Skeletal muscle satellite cell (primary cell): ENCODE measurements at regions not wholly inside any gene's neighbourhood (a gene's known extent, or its start where the extent isn't known, plus 50 kb on each side); places are given as distances from the start of the nearest gene placed in this dataset.
"Not testable (repeated sequence)": the region's sequence is repeated elsewhere in the genome, so short reads cannot be mapped to it uniquely, and the experiment has no call there.

Source experiments
- H3K27me3 ChIP-seq: 2 replicates; pipeline ENCODE4 v1.7.0; 2013; ENCODE audit warnings: low read length; ENCODE audit not compliant: control insufficient read depth, insufficient read depth
- H3K36me3 ChIP-seq: 2 replicates; pipeline ENCODE4 v1.7.0; 2013; ENCODE audit warnings: mild to moderate bottlenecking, control low read depth, low read length; ENCODE audit not compliant: insufficient read depth
- H3K4me1 ChIP-seq: 2 replicates; pipeline ENCODE4 v1.7.0; 2013; ENCODE audit warnings: low read length; ENCODE audit not compliant: control insufficient read depth, insufficient read depth
- H3K4me2 ChIP-seq: 2 replicates; pipeline ENCODE4 v1.7.0; 2013; ENCODE audit warnings: mild to moderate bottlenecking, low read length
- H3K4me3 ChIP-seq: 2 replicates; pipeline ENCODE4 v1.7.0; 2013; ENCODE audit warnings: low read length
- H3K9ac ChIP-seq: 2 replicates; pipeline ENCODE4 v1.7.0; 2013; ENCODE audit warnings: mild to moderate bottlenecking, low read depth, low read length, moderate library complexity
- H3K9me3 ChIP-seq: replicated peaks from 2 replicates; pipeline ENCODE4 v1.7.0; 2013; ENCODE audit warnings: mild to moderate bottlenecking, control low read depth, low read length

- H3K9ac ChIP-seq: no peak overlapping the region
These were observed 233.7 kb upstream of the MSX2 start for GRCh38 chr5:174490728-174491127.

GRCh38 chr5:174491265-174491664 lies 233.1 kb upstream of the MSX2 start:
- Histone ChIP-seq H3K36me3 (no peaks in the 10 kb centered on the region), H3K4me2 (no peak overlapping the region), H3K4me3 (no peak overlapping the region), H3K4me1 (no peaks in the 10 kb centered on the region), H3K27me3 (no peaks in the 10 kb centered on the region), H3K9ac (no peak overlapping the region), H3K9me3 (peaks cover 3% of the 10 kb centered on the region)

More at GRCh38 chr5:174490728-174491127, 233.7 kb upstream of the MSX2 start:
- no peaks in the 10 kb centered on the region for H3K27me3 ChIP-seq
- H3K4me1 ChIP-seq: no peaks in the 10 kb centered on the region
- H3K4me2 ChIP-seq: no peak overlapping the region
- H3K9me3 ChIP-seq: peaks cover 3% of the 10 kb centered on the region
- H3K36me3 ChIP-seq: no peaks in the 10 kb centered on the region
- no peak overlapping the region for H3K4me3 ChIP-seq

- H3K9ac ChIP-seq: no peak overlapping the region
- H3K27me3 ChIP-seq: no peaks in the 10 kb centered on the region
- H3K4me1 ChIP-seq: no peaks in the 10 kb centered on the region
- H3K36me3 ChIP-seq: no peaks in the 10 kb centered on the region
- no peak overlapping the region for H3K4me2 ChIP-seq
- H3K9me3 ChIP-seq: peaks cover 3% of the 10 kb centered on the region
- H3K4me3 ChIP-seq: no peak overlapping the region
These were observed 232.5 kb upstream of the MSX2 start for GRCh38 chr5:174491761-174492350.

- no peak overlapping the region for H3K4me3 ChIP-seq
- peaks cover 3% of the 10 kb centered on the region for H3K9me3 ChIP-seq
- no peak overlapping the region for H3K9ac ChIP-seq
- H3K4me2 ChIP-seq: no peak overlapping the region
- H3K4me1 ChIP-seq: no peaks in the 10 kb centered on the region
- H3K27me3 ChIP-seq: no peaks in the 10 kb centered on the region
- no peaks in the 10 kb centered on the region for H3K36me3 ChIP-seq
These were observed 230.9 kb upstream of the MSX2 start for GRCh38 chr5:174493530-174493929.

GRCh38 chr5:174497939-174498338 lies 226.4 kb upstream of the MSX2 start:
- not testable (repeated sequence) for H3K4me2 ChIP-seq, H3K36me3 ChIP-seq, H3K4me3 ChIP-seq, H3K9me3 ChIP-seq, H3K9ac ChIP-seq, H3K27me3 ChIP-seq, H3K4me1 ChIP-seq

- not testable (repeated sequence) for H3K9me3 ChIP-seq, H3K27me3 ChIP-seq
These were observed 225.8 kb upstream of the MSX2 start for GRCh38 chr5:174498575-174498974.

GRCh38 chr5:174500636-174501035 lies 223.7 kb upstream of the MSX2 start:
- no peak overlapping the region for H3K4me3 ChIP-seq

More at GRCh38 chr5:174498575-174498974, 225.8 kb upstream of the MSX2 start:
- H3K4me3 ChIP-seq, H3K36me3 ChIP-seq, H3K4me1 ChIP-seq, H3K9ac ChIP-seq, H3K4me2 ChIP-seq: not testable (repeated sequence)

GRCh38 chr5:174501461-174502069 lies 222.8 kb upstream of the MSX2 start:
- H3K9ac ChIP-seq: no peak overlapping the region
- H3K4me2 ChIP-seq: no peak overlapping the region
- peaks cover 3% of the 10 kb centered on the region for H3K9me3 ChIP-seq
- H3K4me1 ChIP-seq: no peaks in the 10 kb centered on the region
- H3K36me3 ChIP-seq: no peaks in the 10 kb centered on the region
- no peaks in the 10 kb centered on the region for H3K27me3 ChIP-seq
- no peak overlapping the region for H3K4me3 ChIP-seq

More at GRCh38 chr5:174500636-174501035, 223.7 kb upstream of the MSX2 start:
- Histone ChIP-seq H3K9ac (no peak overlapping the region), H3K4me1 (no peaks in the 10 kb centered on the region), H3K4me2 (no peak overlapping the region), H3K36me3 (no peaks in the 10 kb centered on the region), H3K9me3 (peaks cover 3% of the 10 kb centered on the region), H3K27me3 (no peaks in the 10 kb centered on the region)

- no peaks in the 10 kb centered on the region for H3K27me3 ChIP-seq
- no peaks in the 10 kb centered on the region for H3K36me3 ChIP-seq
- H3K4me2 ChIP-seq: no peak overlapping the region
- H3K9ac ChIP-seq: no peak overlapping the region
- H3K9me3 ChIP-seq: peaks cover 3% of the 10 kb centered on the region
- H3K4me1 ChIP-seq: no peaks in the 10 kb centered on the region
- no peak overlapping the region for H3K4me3 ChIP-seq
These were observed 221.3 kb upstream of the MSX2 start for GRCh38 chr5:174503086-174503460.

- peaks cover 3% of the 10 kb centered on the region for H3K9me3 ChIP-seq
- H3K9ac ChIP-seq: no peak overlapping the region
- H3K4me3 ChIP-seq: no peak overlapping the region
- H3K4me2 ChIP-seq: no peak overlapping the region
- no peaks in the 10 kb centered on the region for H3K36me3 ChIP-seq
- no peaks in the 10 kb centered on the region for H3K27me3 ChIP-seq
- no peaks in the 10 kb centered on the region for H3K4me1 ChIP-seq
These were observed 220.7 kb upstream of the MSX2 start for GRCh38 chr5:174503461-174504265.

- peaks cover 3% of the 10 kb centered on the region for H3K9me3 ChIP-seq
- H3K4me2 ChIP-seq: no peak overlapping the region
- no peak overlapping the region for H3K4me3 ChIP-seq
- no peaks in the 10 kb centered on the region for H3K27me3 ChIP-seq
- H3K9ac ChIP-seq: no peak overlapping the region
- no peaks in the 10 kb centered on the region for H3K36me3 ChIP-seq
- no peaks in the 10 kb centered on the region for H3K4me1 ChIP-seq
These were observed 220.1 kb upstream of the MSX2 start for GRCh38 chr5:174504266-174504726.
